ENCODE measurements at regions not wholly inside any gene's neighbourhood (a gene's known extent, or its start where the extent isn't known, plus 50 kb on each side); places are given as distances from the start of the nearest gene placed in this dataset.
A peak's percentile ranks its signal among the peaks of the same experiment; 100 is the strongest.

GRCh38 chr6:14065350-14065749, 52.2 kb upstream of the CD83 start:
- DNase-seq, result no peak

DNA sequence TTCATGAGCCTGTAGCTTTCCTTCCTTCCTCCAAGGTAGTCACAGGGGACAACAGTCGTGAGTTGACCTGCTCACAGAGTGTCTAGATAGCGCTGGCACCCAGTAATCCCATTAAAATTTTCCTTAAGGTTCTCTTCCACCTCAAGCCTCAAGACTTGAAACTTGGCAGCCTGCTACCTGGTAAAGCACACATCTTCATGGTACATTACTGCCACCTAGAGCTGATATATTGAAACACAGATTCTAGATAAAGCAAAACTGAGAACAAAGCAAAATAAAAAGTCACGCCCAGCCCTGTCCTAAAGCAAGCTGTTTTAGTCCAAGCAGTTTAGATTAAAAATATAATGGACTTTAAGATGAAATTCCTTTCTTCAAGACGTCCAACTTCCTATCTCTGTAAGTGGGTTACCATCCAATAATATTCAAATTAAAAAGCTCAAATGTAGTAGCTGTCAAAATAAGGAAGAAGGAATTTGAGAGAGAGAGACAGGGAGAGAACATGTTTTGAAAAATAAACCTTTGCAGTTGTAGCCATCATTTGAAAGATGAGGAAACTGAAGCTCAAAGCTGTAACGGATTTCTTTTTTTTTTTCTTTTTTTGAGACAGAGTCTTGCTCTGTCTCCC, 50.7 kb upstream of the CD83 start:
- DNase-seq, result peak in 2 of 5 experiments; percentile 18 to 67

- no peak for DNase-seq
These were observed 49.9 kb upstream of the CD83 start for GRCh38 chr6:14067656-14068055.
